ENCODE measurements at regions not wholly inside any gene's neighbourhood (a gene's known extent, or its start where the extent isn't known, plus 50 kb on each side); places are given as distances from the start of the nearest gene placed in this dataset.

- H3K36me3 ChIP-seq, result no peaks in the 10 kb centered on the region
- no peaks in the 10 kb centered on the region for H3K27me3 ChIP-seq
- no peak for DNase-seq
- H3K4me1 ChIP-seq, result no peaks in the 10 kb centered on the region
- intact Hi-C loops (cut with DNase I), result no loop called here
- no peaks in the 10 kb centered on the region for H3K9me3 ChIP-seq
- no peak overlapping the region for H3K4me3 ChIP-seq (replicated peaks in 1 of 3)
- no peak overlapping the region for H3K27ac ChIP-seq
- no peak for TF ChIP-seq POLR2A (IDR thresholded peaks at IDR 0.05)
- WGBS, 2 donors, result 91 to 98% methylated on average over 3 of the region's 3 CpGs
Observed at GRCh38 chr7:11243739-11244138, 270.1 kb downstream of the PHF14 start.

DNA sequence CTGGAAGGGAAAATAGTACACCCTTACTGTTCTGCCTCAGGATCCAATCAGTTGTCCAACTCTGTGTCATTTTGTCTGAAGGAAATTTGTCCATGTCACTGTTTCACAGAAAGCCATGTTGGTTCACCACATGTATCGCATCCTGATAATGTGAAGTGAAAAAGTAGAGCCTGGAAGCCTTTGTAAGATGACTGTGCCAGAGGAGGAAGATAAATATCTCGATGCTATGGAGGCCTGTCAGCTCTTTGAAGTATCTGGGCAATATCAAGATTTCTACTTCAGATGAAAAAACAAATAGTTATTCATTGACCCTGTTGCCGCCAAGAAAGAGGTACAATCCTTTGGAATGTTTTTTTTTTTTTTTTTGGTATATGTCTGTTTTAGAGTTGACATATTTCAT lies 270.5 kb downstream of the PHF14 start:
- Histone ChIP-seq H3K27ac (no peak overlapping the region), H3K36me3 (no peaks in the 10 kb centered on the region), H3K9me3 (no peaks in the 10 kb centered on the region), H3K27me3 (no peaks in the 10 kb centered on the region), H3K4me3 (replicated peaks in 1 of 3) (no peak overlapping the region), H3K4me1 (no peaks in the 10 kb centered on the region)
- TF ChIP-seq CTCF (IDR thresholded peaks at IDR 0.05), result no peak
- WGBS, 2 donors, result 85 to 88% methylated on average over 3 of the region's 3 CpGs
- intact Hi-C loops (cut with DNase I), result no loop called here
- no peak for DNase-seq

DNA sequence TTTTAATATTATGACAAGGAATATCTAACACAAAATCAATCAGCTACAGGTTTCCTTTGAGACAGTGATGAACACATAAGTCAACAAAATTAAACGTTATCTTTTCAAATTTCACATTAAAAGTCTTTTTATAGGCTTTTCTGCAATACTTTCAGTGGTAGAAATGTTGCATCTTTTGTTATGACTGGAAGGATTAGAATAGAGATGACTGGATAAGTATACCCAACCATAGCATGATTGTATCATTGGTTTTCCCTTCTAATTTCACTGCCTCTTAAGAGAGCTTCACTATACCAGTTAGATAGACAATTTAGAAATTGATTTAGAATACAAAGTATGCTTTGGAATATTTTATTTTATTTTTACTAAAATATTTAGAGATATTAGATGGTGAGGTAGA lies 273.9 kb downstream of the PHF14 start:
- Histone ChIP-seq H3K27ac (no peak overlapping the region), H3K27me3 (no peaks in the 10 kb centered on the region), H3K4me1 (no peaks in the 10 kb centered on the region), H3K4me3 (replicated peaks in 1 of 3) (no peak overlapping the region), H3K9me3 (no peaks in the 10 kb centered on the region), H3K36me3 (no peaks in the 10 kb centered on the region)
- intact Hi-C loops (cut with DNase I), result no loop called here
- no peak for DNase-seq
- WGBS, 2 donors, result 37 to 68% methylated on average over 1 of the region's 1 CpG
- TF ChIP-seq CTCF (IDR thresholded peaks at IDR 0.05) (no peak), POLR2A (IDR thresholded peaks at IDR 0.05) (no peak)

DNA sequence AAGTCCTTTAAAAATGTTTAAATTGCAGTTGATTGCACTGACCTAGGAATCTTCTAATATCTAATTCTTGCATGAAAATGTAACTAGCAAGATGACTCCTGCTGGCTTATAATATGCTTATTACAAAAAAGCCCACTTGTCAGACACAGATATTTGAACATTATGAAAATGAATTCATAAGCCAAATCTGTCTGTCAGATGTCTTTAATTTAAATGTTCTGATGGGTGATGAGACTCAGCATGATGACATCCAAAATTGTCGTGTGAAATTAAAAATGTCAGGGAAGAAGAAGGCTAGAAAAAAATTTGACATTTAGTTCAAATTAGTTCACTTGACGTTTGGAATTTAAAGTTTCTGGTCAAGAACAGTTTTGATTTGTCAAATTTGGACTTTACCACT lies 277.8 kb downstream of the PHF14 start:
- H3K36me3 ChIP-seq, result no peaks in the 10 kb centered on the region
- no peaks in the 10 kb centered on the region for H3K27me3 ChIP-seq
- no peaks in the 10 kb centered on the region for H3K9me3 ChIP-seq
- no peaks in the 10 kb centered on the region for H3K4me1 ChIP-seq
- no peak overlapping the region for H3K4me3 ChIP-seq (replicated peaks in 1 of 3)
- no peak for DNase-seq
- TF ChIP-seq CTCF (IDR thresholded peaks at IDR 0.05), result no peak
- no peak for TF ChIP-seq POLR2A (IDR thresholded peaks at IDR 0.05)
- intact Hi-C loops (cut with DNase I), result no loop called here
- WGBS, 2 donors, result 47 to 49% methylated on average over 2 of the region's 2 CpGs
- no peak overlapping the region for H3K27ac ChIP-seq

- TF ChIP-seq CTCF (IDR thresholded peaks at IDR 0.05) (no peak), POLR2A (IDR thresholded peaks at IDR 0.05) (no peak)
- 91 to 93% methylated on average over 4 of the region's 4 CpGs for WGBS, 2 donors
- Histone ChIP-seq H3K9me3 (no peaks in the 10 kb centered on the region), H3K27me3 (no peaks in the 10 kb centered on the region), H3K27ac (no peak overlapping the region), H3K4me1 (no peaks in the 10 kb centered on the region), H3K4me3 (replicated peaks in 1 of 3) (no peak overlapping the region), H3K36me3 (no peaks in the 10 kb centered on the region)
- intact Hi-C loops (cut with DNase I), result no loop called here
- DNase-seq, result no peak
Observed at GRCh38 chr7:11252011-11252607, 278.4 kb downstream of the PHF14 start.
